DND-41 (cell line): ENCODE measurements at regions not wholly inside any gene's neighbourhood (a gene's known extent, or its start where the extent isn't known, plus 50 kb on each side); places are given as distances from the start of the nearest gene placed in this dataset.

ENCODE experiments used
- ATAC-seq: fragments of 200-7000 bp; cut with Tn5 transposase; 3 replicates; pipeline ENCODE4 v1.9.1; 2021; ENCODE audit warnings: low read depth; ENCODE audit not compliant: insufficient read depth
- DNase-seq: peaks from one replicate; pipeline ENCODE4 v3.0.0-alpha.2; 2020
- H2AFZ ChIP-seq: 2 replicates; pipeline ENCODE4 v1.6.0; 2012; ENCODE audit warnings: low read depth, low read length
- H3K27ac ChIP-seq: 2 replicates; pipeline ENCODE4 v1.5.1; 2012; ENCODE audit warnings: low read length, inconsistent platforms
- H3K27me3 ChIP-seq: fragments of 200-600 bp; sonication (generic); 2 replicates; pipeline ENCODE4 v1.6.0; 2012; ENCODE audit warnings: low read length, mild to moderate bottlenecking, inconsistent platforms; ENCODE audit not compliant: insufficient read depth, poor library complexity
- H3K36me3 ChIP-seq: 2 replicates; pipeline ENCODE4 v1.5.1; 2012; ENCODE audit warnings: low read length, inconsistent platforms; ENCODE audit not compliant: insufficient read depth
- H3K4me1 ChIP-seq: 2 replicates; pipeline ENCODE4 v1.5.1; 2012; ENCODE audit warnings: mild to moderate bottlenecking, low read length; ENCODE audit not compliant: insufficient read depth
- H3K4me2 ChIP-seq: 2 replicates; pipeline ENCODE4 v1.6.0; 2012; ENCODE audit warnings: mild to moderate bottlenecking, moderate library complexity, low read length, inconsistent platforms; ENCODE audit not compliant: insufficient read depth
- H3K4me3 ChIP-seq, 2 experiments: fragments of 200-600 bp in 1 of 2; shearing (Covaris generic) in 1 of 2; 2 replicates each; pipeline ENCODE4 v1.5.1; 2012 to 2016; ENCODE audit warnings: inconsistent platforms in 2 of 2, low read length in 2 of 2, mild to moderate bottlenecking in 2 of 2, low read depth in 1 of 2, moderate library complexity in 1 of 2
- H3K79me2 ChIP-seq: 2 replicates; pipeline ENCODE4 v1.6.0; 2012; ENCODE audit warnings: low read length, inconsistent platforms; ENCODE audit not compliant: insufficient read depth
- H3K9ac ChIP-seq: 2 replicates; pipeline ENCODE4 v1.6.0; 2012; ENCODE audit warnings: low read depth, mild to moderate bottlenecking, inconsistent platforms, low read length, moderate library complexity
- H3K9me3 ChIP-seq: 2 replicates; pipeline ENCODE4 v1.5.1; 2012; ENCODE audit warnings: low read length, moderate library complexity, mild to moderate bottlenecking, inconsistent platforms; ENCODE audit not compliant: insufficient read depth, severe bottlenecking
- H4K20me1 ChIP-seq: 2 replicates; pipeline ENCODE4 v1.6.0; 2012; ENCODE audit warnings: low read length; ENCODE audit not compliant: insufficient read depth
- CTCF ChIP-seq: IDR thresholded peaks from 2 replicates; pipeline ENCODE4 v1.5.1; 2012; ENCODE audit warnings: borderline replicate concordance, low read length, moderate library complexity, mild to moderate bottlenecking; ENCODE audit not compliant: poor library complexity, severe bottlenecking; ENCODE audit errors: extremely low read depth
- EZH2 ChIP-seq: IDR thresholded peaks from 3 replicates; pipeline ENCODE4 v1.6.1; 2012; ENCODE audit warnings: borderline replicate concordance, low read depth, mild to moderate bottlenecking, moderate library complexity, low read length, inconsistent platforms; ENCODE audit not compliant: severe bottlenecking

- H3K79me2 ChIP-seq: no peaks in the 10 kb centered on the region
- H3K36me3 ChIP-seq: no peaks in the 10 kb centered on the region
- no peak overlapping the region for H3K4me3 ChIP-seq
- H3K9ac ChIP-seq: no peak overlapping the region
- no peaks in the 10 kb centered on the region for H3K4me1 ChIP-seq
- no peak for ATAC-seq
- H4K20me1 ChIP-seq: no peaks in the 10 kb centered on the region
- no peak overlapping the region for H2AFZ ChIP-seq
- H3K27me3 ChIP-seq: peaks cover 4% of the 10 kb centered on the region
- no peak overlapping the region for H3K27ac ChIP-seq
- no peaks in the 10 kb centered on the region for H3K9me3 ChIP-seq
- H3K4me2 ChIP-seq: no peak overlapping the region
- DNase-seq: no peak
- no peak for TF ChIP-seq EZH2
- no peak for TF ChIP-seq CTCF
Measured at GRCh38 chr22:35205961-35206360, 51.3 kb upstream of the HMGXB4 start.

- H3K79me2 ChIP-seq: no peaks in the 10 kb centered on the region
- H3K27ac ChIP-seq: no peak overlapping the region
- H3K36me3 ChIP-seq: no peaks in the 10 kb centered on the region
- TF ChIP-seq CTCF (no peak), EZH2 (no peak)
- no peak overlapping the region for H3K4me2 ChIP-seq
- H3K9ac ChIP-seq: no peak overlapping the region
- peaks cover 4% of the 10 kb centered on the region for H3K27me3 ChIP-seq
- no peaks in the 10 kb centered on the region for H3K4me1 ChIP-seq
- DNase-seq: no peak
- no peaks in the 10 kb centered on the region for H4K20me1 ChIP-seq
- ATAC-seq: no peak
- H3K9me3 ChIP-seq: no peaks in the 10 kb centered on the region
- H3K4me3 ChIP-seq: no peak overlapping the region
- H2AFZ ChIP-seq: no peak overlapping the region
Measured at GRCh38 chr22:35206889-35207288, 50.4 kb upstream of the HMGXB4 start.
